ENCODE measurements at regions not wholly inside any gene's neighbourhood (a gene's known extent, or its start where the extent isn't known, plus 50 kb on each side); places are given as distances from the start of the nearest gene placed in this dataset.

GRCh38 chr20:51867251-51867650, 64.9 kb upstream of the SALL4 start:
- DNase-seq: no peak

- no peak for DNase-seq
These were observed 62.6 kb upstream of the SALL4 start for GRCh38 chr20:51864967-51865366.

- DNase-seq: peak; percentile 62
These were observed 60.5 kb upstream of the SALL4 start for GRCh38 chr20:51862796-51863195.

- DNase-seq: peak; percentile 94
These were observed 59.6 kb upstream of the SALL4 start for GRCh38 chr20:51861726-51862466.

GRCh38 chr20:51860111-51860882, 58.0 kb upstream of the SALL4 start:
- DNase-seq: peak; percentile 86

- no peak for DNase-seq
These were observed 54.1 kb upstream of the SALL4 start for GRCh38 chr20:51856432-51856831.

GRCh38 chr20:51854921-51855320, 52.6 kb upstream of the SALL4 start:
- no peak for DNase-seq
